PC-3 (cell line): ENCODE measurements at regions not wholly inside any gene's neighbourhood (a gene's known extent, or its start where the extent isn't known, plus 50 kb on each side); places are given as distances from the start of the nearest gene placed in this dataset.

Experiments
- ATAC-seq: fragments of 200-7000 bp; cut with Tn5 transposase; 2 replicates; pipeline ENCODE4 v1.9.1; 2020; ENCODE audit warnings: mild to moderate bottlenecking, moderate library complexity
- BruUV-seq: library from RNA; stranded (reverse); fragments of 400-500 nt; replicated peaks from 2 replicates; lab custom pipeline; 2021; lab: Mats Ljungman, UMichigan
- CTCF ChIA-PET: fragments of 300-600 bp; sonication (Branson Sonifier 250); formaldehyde crosslinking; loops from one replicate; lab custom pipeline; 2022; ENCODE audit warnings: antibody characterized with exemption; lab: Charles Lee
- POLR2A ChIA-PET: fragments of 300-600 bp; sonication (Branson Sonifier 250); formaldehyde crosslinking; loops from one replicate; lab custom pipeline; 2022; ENCODE audit warnings: antibody characterized with exemption; ENCODE audit not compliant: unreplicated experiment; lab: Charles Lee
- DNase-seq: peaks from one replicate; pipeline ENCODE4 v3.0.0-alpha.2; 2015
- H2AFZ ChIP-seq: fragments of 300-600 bp; sonication (generic); 2 replicates; pipeline ENCODE4 v1.6.0; 2016; ENCODE audit warnings: antibody characterized with exemption, low read length
- H3F3A ChIP-seq: fragments of 300-600 bp; sonication (generic); one replicate; pipeline ENCODE4 v1.6.0; 2017; ENCODE audit warnings: antibody characterized with exemption, low read length, control low read depth, mild to moderate bottlenecking; ENCODE audit not compliant: unreplicated experiment
- H3K27ac ChIP-seq: fragments of 300-600 bp; sonication (generic); 2 replicates; pipeline ENCODE4 v1.5.1; 2016; ENCODE audit warnings: mild to moderate bottlenecking, low read length
- H3K27me3 ChIP-seq: fragments of 300-600 bp; sonication (generic); 2 replicates; pipeline ENCODE4 v1.6.1; 2016; ENCODE audit warnings: low read length, mixed read lengths
- H3K36me3 ChIP-seq: fragments of 300-600 bp; sonication (generic); 2 replicates; pipeline ENCODE4 v1.6.1; 2016; ENCODE audit warnings: low read depth, mixed run types, low read length, mixed read lengths
- H3K4me1 ChIP-seq: fragments of 300-600 bp; sonication (generic); 2 replicates; pipeline ENCODE4 v1.5.1; 2016; ENCODE audit warnings: low read length; ENCODE audit not compliant: insufficient read depth
- H3K4me2 ChIP-seq: fragments of 300-600 bp; sonication (generic); 2 replicates; pipeline ENCODE4 v1.6.0; 2016; ENCODE audit warnings: low read length
- H3K4me3 ChIP-seq: fragments of 300-600 bp; sonication (generic); 2 replicates; pipeline ENCODE4 v1.5.1; 2016; ENCODE audit warnings: mild to moderate bottlenecking, low read length, mixed read lengths
- H3K79me2 ChIP-seq: fragments of 300-600 bp; sonication (generic); 2 replicates; pipeline ENCODE4 v1.6.1; 2017; ENCODE audit warnings: low read length, mixed read lengths
- H3K9ac ChIP-seq: fragments of 300-600 bp; sonication (generic); 2 replicates; pipeline ENCODE4 v1.6.0; 2016; ENCODE audit warnings: mild to moderate bottlenecking, low read length
- H3K9me2 ChIP-seq: fragments of 300-600 bp; sonication (generic); replicated peaks from 2 replicates; pipeline ENCODE4 v1.6.1; 2016; ENCODE audit warnings: mixed run types, low read length, mixed read lengths
- H3K9me3 ChIP-seq: fragments of 300-600 bp; sonication (generic); 2 replicates; pipeline ENCODE4 v1.6.1; 2016; ENCODE audit warnings: low read length, mixed read lengths
- H4K20me1 ChIP-seq: fragments of 300-600 bp; sonication (generic); 2 replicates; pipeline ENCODE4 v1.6.1; 2016; ENCODE audit warnings: low read length, mixed read lengths
- EZH2phosphoT487 ChIP-seq: fragments of 300-600 bp; sonication (generic); IDR thresholded peaks from 2 replicates; pipeline ENCODE4 v1.6.1; 2018; ENCODE audit warnings: mild to moderate bottlenecking, antibody characterized with exemption, low read length, borderline replicate concordance
- intact Hi-C: fragments of 100-400 bp; cut with micrococcal nuclease; formaldehyde crosslinking; loops from 2 replicates; pipeline ENCODE4 v1.9.0; 2023

GRCh38 chr15:56293495-56294292 lies 50.0 kb upstream of the RFX7 start:
- H4K20me1 ChIP-seq: no peaks in the 10 kb centered on the region
- H3K27me3 ChIP-seq: no peaks in the 10 kb centered on the region
- intact Hi-C loops: no loop called here
- no peaks in the 10 kb centered on the region for H3K9me2 ChIP-seq
- POLR2A ChIA-PET: no interaction called here
- H2AFZ ChIP-seq: no peak overlapping the region
- H3K27ac ChIP-seq: no peak overlapping the region
- no TSS peak for BruUV-seq
- H3K79me2 ChIP-seq: no peaks in the 10 kb centered on the region
- ATAC-seq (no peak), DNase-seq (no peak)
- no peak overlapping the region for H3K4me3 ChIP-seq
- H3K4me2 ChIP-seq: no peak overlapping the region
- no peaks in the 10 kb centered on the region for H3F3A ChIP-seq
- no peak for TF ChIP-seq EZH2phosphoT487
- H3K36me3 ChIP-seq: no peaks in the 10 kb centered on the region
- H3K9ac ChIP-seq: no peak overlapping the region
- CTCF ChIA-PET: no interaction called here
- no peaks in the 10 kb centered on the region for H3K9me3 ChIP-seq
- H3K4me1 ChIP-seq: no peaks in the 10 kb centered on the region
